ENCODE measurements at regions not wholly inside any gene's neighbourhood (a gene's known extent, or its start where the extent isn't known, plus 50 kb on each side); places are given as distances from the start of the nearest gene placed in this dataset. TPM values are rescaled to one million over a fixed set of nuclear protein-coding genes. Genes with fewer than 3 reads are reported as not detected.
"Not testable (repeated sequence)": the region's sequence is repeated elsewhere in the genome, so short reads cannot be mapped to it uniquely, and the experiment has no call there.

DNA sequence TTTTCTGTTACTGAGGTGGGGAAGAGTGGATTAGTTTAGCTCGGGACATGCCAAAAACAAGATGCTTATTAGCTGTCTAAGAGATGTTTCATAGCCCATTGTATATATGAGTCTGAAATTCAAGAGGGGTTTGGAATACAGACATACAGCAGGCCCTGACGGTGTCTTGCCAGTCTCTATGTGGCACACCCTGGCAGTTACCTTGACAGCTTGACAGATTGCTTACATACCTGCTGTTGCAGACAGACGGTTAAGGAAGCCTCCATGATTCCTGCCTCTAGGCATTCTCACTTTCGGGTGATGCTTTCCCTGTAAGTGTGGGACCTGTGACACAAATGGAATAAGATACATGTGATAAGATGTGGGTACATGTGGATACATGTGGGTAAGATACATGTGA lies 95.0 kb downstream of the QRSL1 start (continued):
- TF ChIP-seq USF1 (IDR thresholded peaks at IDR 0.05; ENCODE audit: borderline replicate concordance, extremely low read length, insufficient read depth, low read depth, low read length): no peak

GRCh38 chr6:106723419-106723818 lies 94.0 kb downstream of the QRSL1 start:
- CTCF ChIA-PET; H3K27ac ChIP-seq (ENCODE audit: control insufficient read depth, insufficient read depth); DNase-seq (ENCODE audit: low read depth, low spot score); in situ Hi-C loops (cut with MboI); FAIRE-seq; RAD21 ChIA-PET (ENCODE audit: unreplicated experiment); BruUV-seq (replicated peaks); H3K36me3 ChIP-seq (ENCODE audit: control insufficient read depth in 2 of 2, insufficient read depth in 2 of 2, low read length in 1 of 2); H2AFZ ChIP-seq (ENCODE audit: control insufficient read depth, low read depth, low read length); H3K9me3 ChIP-seq (replicated peaks; ENCODE audit: control insufficient read depth, insufficient read depth, low read length); H4K20me1 ChIP-seq (ENCODE audit: control insufficient read depth, insufficient read depth); POLR2A ChIA-PET; intact Hi-C loops (cut with micrococcal nuclease; ENCODE audit: unreplicated experiment); H3K79me2 ChIP-seq (ENCODE audit: control insufficient read depth, insufficient read depth, low read length); SMC1A ChIA-PET (ENCODE audit: uncharacterized antibody, unreplicated experiment); ATAC-seq; H3K9ac ChIP-seq (ENCODE audit: control insufficient read depth, insufficient read depth, low read length); H3K27me3 ChIP-seq (replicated peaks in 1 of 2; ENCODE audit: control insufficient read depth in 2 of 2, insufficient read depth in 2 of 2, low read length in 1 of 2); H3K4me2 ChIP-seq (ENCODE audit: control insufficient read depth, insufficient read depth); H3K4me1 ChIP-seq (ENCODE audit: control insufficient read depth, insufficient read depth, low read length); H3K4me3 ChIP-seq: not testable (repeated sequence)
- WGBS (ENCODE audit: insufficient coverage, insufficient replicate concordance, low lambda C conversion rate, missing lambda C conversion rate): 95% methylated on average over 2 of the region's 2 CpGs

GRCh38 chr6:106721189-106721588 lies 91.8 kb downstream of the QRSL1 start:
- H3K4me1 ChIP-seq (ENCODE audit: control insufficient read depth, insufficient read depth, low read length); FAIRE-seq; H4K20me1 ChIP-seq (ENCODE audit: control insufficient read depth, insufficient read depth); H3K27me3 ChIP-seq (replicated peaks in 1 of 2; ENCODE audit: control insufficient read depth in 2 of 2, insufficient read depth in 2 of 2, low read length in 1 of 2); H3K4me2 ChIP-seq (ENCODE audit: control insufficient read depth, insufficient read depth); CTCF ChIA-PET; H3K9ac ChIP-seq (ENCODE audit: control insufficient read depth, insufficient read depth, low read length); in situ Hi-C loops (cut with MboI); H3K4me3 ChIP-seq; ATAC-seq; RAD21 ChIA-PET (ENCODE audit: unreplicated experiment); H3K79me2 ChIP-seq (ENCODE audit: control insufficient read depth, insufficient read depth, low read length); H3K9me3 ChIP-seq (replicated peaks; ENCODE audit: control insufficient read depth, insufficient read depth, low read length); H2AFZ ChIP-seq (ENCODE audit: control insufficient read depth, low read depth, low read length); SMC1A ChIA-PET (ENCODE audit: uncharacterized antibody, unreplicated experiment); DNase-seq (ENCODE audit: low read depth, low spot score); POLR2A ChIA-PET; intact Hi-C loops (cut with micrococcal nuclease; ENCODE audit: unreplicated experiment); H3K27ac ChIP-seq (ENCODE audit: control insufficient read depth, insufficient read depth); H3K36me3 ChIP-seq (ENCODE audit: control insufficient read depth in 2 of 2, insufficient read depth in 2 of 2, low read length in 1 of 2); BruUV-seq (replicated peaks): not testable (repeated sequence)
- WGBS (ENCODE audit: insufficient coverage, insufficient replicate concordance, low lambda C conversion rate, missing lambda C conversion rate): 75% methylated on average over 3 of the region's 4 CpGs

MicroRNAs encoded in the stretch of these regions (microRNA counts, 767-probe panel; counts per million panel counts)
- microRNA hsa-miR-587: 1,346 counts per million, percentile 48 among the panel's probes with 10 or more counts

Small RNA genes lying in the stretch of these regions (microRNA-seq; reads per million reads assigned to microRNA genes)
- not detected for gene MIR587

Small RNA genes lying in the stretch of these regions (small RNA-seq; reads per million reads assigned to genes)
- gene MIR587 (not detected), gene RNU6-117P (not detected)
